ENCODE measurements at regions not wholly inside any gene's neighbourhood (a gene's known extent, or its start where the extent isn't known, plus 50 kb on each side); places are given as distances from the start of the nearest gene placed in this dataset.
"Not testable (repeated sequence)": the region's sequence is repeated elsewhere in the genome, so short reads cannot be mapped to it uniquely, and the experiment has no call there.

- in situ Hi-C loops (cut with MboI; ENCODE audit: low pct_ligation_motif_present in 1 of 4, low pct_unique_long_range_greater_than_20kb in 1 of 4, low sequenced_read_pairs in 3 of 4), result no loop called here
- Histone ChIP-seq H3K9me3 (no peaks in the 10 kb centered on the region), H3K4me1 (no peaks in the 10 kb centered on the region), H3K36me3 (no peaks in the 10 kb centered on the region), H3K4me3 (no peak overlapping the region), H3K27me3 (no peaks in the 10 kb centered on the region), H3K27ac (no peak overlapping the region)
- TF ChIP-seq EP300 (IDR thresholded peaks at IDR 0.05; ENCODE audit: low read depth), result no peak
- TF ChIP-seq CTCF (IDR thresholded peaks at IDR 0.05), result no peak
- TF ChIP-seq POLR2AphosphoS5 (IDR thresholded peaks at IDR 0.05), result no peak
- no peak for TF ChIP-seq POLR2A (IDR thresholded peaks at IDR 0.05)
- WGBS, 2 donors (ENCODE audit: low coverage in 1 of 2), result 72 to 94% methylated on average over 2 to 5 of the region's 5 CpGs
- intact Hi-C loops (cut with DNase I; ENCODE audit: low total_unique reads), result no loop called here
- no peak for DNase-seq
These were observed 342.8 kb downstream of the TUSC7 start for GRCh38 chr3:117052395-117052794.

DNA sequence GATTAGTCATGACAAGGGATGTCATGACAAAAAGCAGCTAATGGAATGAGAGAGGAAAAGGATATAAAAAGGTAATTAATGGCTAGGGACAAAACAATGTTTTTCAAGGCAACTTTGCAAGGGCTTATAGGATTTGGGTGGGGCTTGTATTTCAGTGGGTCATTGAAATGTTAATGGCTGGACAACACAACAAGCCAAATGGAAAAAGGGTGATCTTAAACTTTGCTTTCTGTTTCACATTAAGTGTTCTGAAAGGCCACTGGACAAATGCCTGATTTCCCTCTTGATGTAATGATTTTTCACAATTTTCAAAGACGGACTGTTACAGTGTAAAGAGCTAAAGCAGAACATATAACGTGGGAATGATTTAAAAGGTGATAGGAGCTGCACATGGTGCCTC is 345.0 kb downstream of the TUSC7 start:
- in situ Hi-C loops (cut with MboI; ENCODE audit: low pct_ligation_motif_present in 1 of 4, low pct_unique_long_range_greater_than_20kb in 1 of 4, low sequenced_read_pairs in 3 of 4), result no loop called here
- no peaks in the 10 kb centered on the region for H3K4me1 ChIP-seq

DNA sequence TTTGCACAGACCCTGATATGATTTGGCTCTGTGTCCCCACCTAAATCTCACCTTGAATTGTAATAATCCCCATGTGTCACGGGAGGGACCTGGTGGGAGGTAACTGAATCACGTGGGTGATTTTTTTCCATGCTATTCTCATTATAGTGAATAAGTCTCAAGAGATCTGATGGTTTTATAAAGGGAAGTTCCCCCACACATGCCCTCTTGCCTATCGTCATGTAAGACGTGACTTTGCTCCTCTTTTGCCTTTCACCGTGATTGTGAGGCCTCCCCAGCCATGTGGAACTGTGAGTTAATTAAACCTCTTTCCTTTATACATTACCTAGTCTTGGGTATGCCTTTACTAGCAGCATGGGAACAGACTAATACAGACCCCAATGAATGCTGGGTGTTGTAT is 347.4 kb downstream of the TUSC7 start:
- in situ Hi-C loops (cut with MboI; ENCODE audit: low pct_ligation_motif_present in 1 of 4, low pct_unique_long_range_greater_than_20kb in 1 of 4, low sequenced_read_pairs in 3 of 4); H3K4me1 ChIP-seq; H3K9me3 ChIP-seq; intact Hi-C loops (cut with DNase I; ENCODE audit: low total_unique reads); H3K36me3 ChIP-seq; H3K4me3 ChIP-seq; H3K27ac ChIP-seq; DNase-seq; H3K27me3 ChIP-seq: not testable (repeated sequence)
- 72 to 73% methylated on average over 5 of the region's 5 CpGs for WGBS, 2 donors (ENCODE audit: low coverage in 1 of 2)

More for the DNA sequence above, 345.0 kb downstream of the TUSC7 start:
- Histone ChIP-seq H3K27me3 (no peaks in the 10 kb centered on the region), H3K4me3 (no peak overlapping the region), H3K36me3 (no peaks in the 10 kb centered on the region), H3K27ac (no peak overlapping the region), H3K9me3 (no peaks in the 10 kb centered on the region)
- no peak for TF ChIP-seq CTCF (IDR thresholded peaks at IDR 0.05)
- DNase-seq, result no peak
- intact Hi-C loops (cut with DNase I; ENCODE audit: low total_unique reads), result no loop called here
- WGBS, 2 donors (ENCODE audit: low coverage in 1 of 2), result 65 to 69% methylated on average over 2 of the region's 2 CpGs

DNA sequence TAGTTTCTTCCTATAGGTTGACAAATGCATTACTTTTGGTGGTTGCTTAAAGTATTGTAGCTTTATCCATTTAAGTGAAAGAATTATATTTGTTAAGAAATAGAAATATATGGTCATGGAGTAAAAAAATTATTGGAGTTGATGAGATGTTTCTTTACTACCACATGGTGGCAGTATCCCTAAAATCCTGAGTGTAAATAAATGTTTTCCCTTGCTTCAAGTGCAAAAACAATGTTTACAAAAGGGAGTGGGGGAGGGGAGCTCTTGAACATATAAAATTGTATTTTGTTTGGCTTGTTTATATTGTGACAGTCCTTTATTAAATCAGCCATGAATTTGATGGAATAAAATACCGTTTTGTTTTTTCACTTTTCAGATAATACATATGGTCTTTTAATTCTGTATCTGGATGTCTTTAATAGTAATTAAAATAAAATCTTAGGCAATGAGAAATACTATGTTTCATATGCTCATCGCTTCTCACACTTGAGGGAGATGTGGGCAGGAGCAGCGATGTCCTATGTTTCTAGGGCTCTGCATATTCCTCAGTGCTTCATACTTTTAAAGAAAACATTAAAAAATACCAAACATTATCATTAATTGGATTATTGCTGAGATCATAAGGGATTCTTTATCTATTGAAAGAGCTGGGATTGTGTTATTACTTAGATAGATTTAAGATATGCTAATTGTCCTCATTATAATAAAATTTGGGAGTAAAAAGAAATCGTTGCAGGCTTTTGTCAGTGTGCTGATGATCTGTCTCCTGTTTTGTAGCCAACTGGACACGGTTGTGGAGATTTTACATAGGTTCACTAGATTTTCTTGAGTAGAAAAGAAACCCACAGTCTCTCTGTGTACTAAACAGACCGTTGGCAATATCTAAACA is 349.7 kb downstream of the TUSC7 start:
- Histone ChIP-seq H3K4me1 (no peaks in the 10 kb centered on the region), H3K9me3 (no peaks in the 10 kb centered on the region), H3K27ac (no peak overlapping the region), H3K36me3 (no peaks in the 10 kb centered on the region), H3K4me3 (no peak overlapping the region), H3K27me3 (no peaks in the 10 kb centered on the region)
- WGBS, 2 donors (ENCODE audit: low coverage in 1 of 2), result 55 to 58% methylated on average over 6 of the region's 6 CpGs
- intact Hi-C loops (cut with DNase I; ENCODE audit: low total_unique reads), result no loop called here
- in situ Hi-C loops (cut with MboI; ENCODE audit: low pct_ligation_motif_present in 1 of 4, low pct_unique_long_range_greater_than_20kb in 1 of 4, low sequenced_read_pairs in 3 of 4), result no loop called here
- TF ChIP-seq POLR2A (IDR thresholded peaks at IDR 0.05) (no peak), EP300 (IDR thresholded peaks at IDR 0.05; ENCODE audit: low read depth) (no peak), POLR2AphosphoS5 (IDR thresholded peaks at IDR 0.05) (no peak), CTCF (IDR thresholded peaks at IDR 0.05) (peak; percentile 26 to 47 (median 42))
- no peak for DNase-seq

- in situ Hi-C loops (cut with MboI; ENCODE audit: low pct_ligation_motif_present in 1 of 4, low pct_unique_long_range_greater_than_20kb in 1 of 4, low sequenced_read_pairs in 3 of 4), result no loop called here
- Histone ChIP-seq H3K27me3 (no peaks in the 10 kb centered on the region), H3K4me3 (no peak overlapping the region), H3K9me3 (no peaks in the 10 kb centered on the region), H3K4me1 (no peaks in the 10 kb centered on the region), H3K36me3 (no peaks in the 10 kb centered on the region), H3K27ac (no peak overlapping the region)
- no peak for TF ChIP-seq POLR2AphosphoS5 (IDR thresholded peaks at IDR 0.05)
- no peak for TF ChIP-seq POLR2A (IDR thresholded peaks at IDR 0.05)
- TF ChIP-seq EP300 (IDR thresholded peaks at IDR 0.05; ENCODE audit: low read depth), result no peak
- no peak for TF ChIP-seq CTCF (IDR thresholded peaks at IDR 0.05)
- intact Hi-C loops (cut with DNase I; ENCODE audit: low total_unique reads), result no loop called here
- 75 to 78% methylated on average over 3 of the region's 3 CpGs for whole genome bisulfite sequencing, 2 donors (ENCODE audit: low coverage in 1 of 2)
- DNase-seq, result no peak
These were observed 350.3 kb downstream of the TUSC7 start for GRCh38 chr3:117059956-117060270.

Data from transverse colon (tissue), 4 donors.